ENCODE measurements at regions not wholly inside any gene's neighbourhood (a gene's known extent, or its start where the extent isn't known, plus 50 kb on each side); places are given as distances from the start of the nearest gene placed in this dataset.

GRCh38 chr13:29952245-29952644 lies 101.8 kb upstream of the UBL3 start:
- TF ChIP-seq MAX (IDR thresholded peaks at IDR 0.05) (no peak), FOXM1 (IDR thresholded peaks at IDR 0.05; ENCODE audit: borderline replicate concordance, low read depth) (no peak), REST (IDR thresholded peaks at IDR 0.05; ENCODE audit: low read depth) (no peak), TAF1 (IDR thresholded peaks at IDR 0.05; ENCODE audit: low read depth) (no peak), RAD21 (IDR thresholded peaks at IDR 0.05; ENCODE audit: low read depth) (no peak), YY1 (IDR thresholded peaks at IDR 0.05; ENCODE audit: low read depth) (no peak), TEAD4 (IDR thresholded peaks at IDR 0.05) (no peak)

Measured in Ishikawa (cell line).